ENCODE measurements at regions not wholly inside any gene's neighbourhood (a gene's known extent, or its start where the extent isn't known, plus 50 kb on each side); places are given as distances from the start of the nearest gene placed in this dataset.

- Histone ChIP-seq H3K27me3 (no peaks in the 10 kb centered on the region), H3K4me3 (no peak overlapping the region), H3K4me1 (no peaks in the 10 kb centered on the region), H3K36me3 (no peaks in the 10 kb centered on the region), H3K27ac (no peak overlapping the region), H3K9me3 (peaks cover 0 to 3% (median 0%) of the 10 kb centered on the region in 4 donors)
- no peak for TF ChIP-seq EP300 (IDR thresholded peaks at IDR 0.05)
- no peak for TF ChIP-seq POLR2A (IDR thresholded peaks at IDR 0.05)
- TF ChIP-seq CTCF (IDR thresholded peaks at IDR 0.05): no peak
- no peak for DNase-seq (ENCODE audit: low spot score in 2 of 2)
Observed at GRCh38 chr13:60772726-60773125, 375.7 kb downstream of the TDRD3 start.

- 39 to 45% methylated on average over 5 of the region's 5 CpGs for WGBS, 2 donors
- Histone ChIP-seq H3K4me3 (no peak overlapping the region), H3K36me3 (no peaks in the 10 kb centered on the region), H3K27ac (no peak overlapping the region), H3K9me3 (no peaks in the 10 kb centered on the region), H3K27me3 (no peaks in the 10 kb centered on the region), H3K4me1 (no peaks in the 10 kb centered on the region)
- no peak for TF ChIP-seq POLR2A (IDR thresholded peaks at IDR 0.05)
- no peak for TF ChIP-seq CTCF (IDR thresholded peaks at IDR 0.05)
- TF ChIP-seq EP300 (IDR thresholded peaks at IDR 0.05): no peak
- no peak for DNase-seq (ENCODE audit: low spot score in 2 of 2)
Observed at GRCh38 chr13:60765700-60766411, 368.8 kb downstream of the TDRD3 start.

GRCh38 chr13:60759499-60759898 is 362.5 kb downstream of the TDRD3 start:
- Histone ChIP-seq H3K36me3 (no peaks in the 10 kb centered on the region), H3K9me3 (no peaks in the 10 kb centered on the region), H3K27me3 (no peaks in the 10 kb centered on the region), H3K27ac (no peak overlapping the region), H3K4me3 (no peak overlapping the region), H3K4me1 (no peaks in the 10 kb centered on the region)
- no peak for DNase-seq (ENCODE audit: low spot score in 2 of 2)
- 8 to 10% methylated on average over 9 of the region's 9 CpGs for WGBS, 2 donors
- TF ChIP-seq CTCF (IDR thresholded peaks at IDR 0.05) (no peak), EP300 (IDR thresholded peaks at IDR 0.05) (no peak), POLR2A (IDR thresholded peaks at IDR 0.05) (no peak)

- H3K4me1 ChIP-seq: no peaks in the 10 kb centered on the region
- no peak for DNase-seq (ENCODE audit: low spot score in 2 of 2)
- H3K36me3 ChIP-seq: no peaks in the 10 kb centered on the region
- no peak overlapping the region for H3K4me3 ChIP-seq
- no peaks in the 10 kb centered on the region for H3K9me3 ChIP-seq
- no peak overlapping the region for H3K27ac ChIP-seq
- TF ChIP-seq POLR2A (IDR thresholded peaks at IDR 0.05) (no peak), EP300 (IDR thresholded peaks at IDR 0.05) (no peak)
- 81 to 82% methylated on average over 1 of the region's 1 CpG for WGBS, 2 donors
- no peaks in the 10 kb centered on the region for H3K27me3 ChIP-seq
Observed at GRCh38 chr13:60758637-60759036, 361.6 kb downstream of the TDRD3 start.

DNA sequence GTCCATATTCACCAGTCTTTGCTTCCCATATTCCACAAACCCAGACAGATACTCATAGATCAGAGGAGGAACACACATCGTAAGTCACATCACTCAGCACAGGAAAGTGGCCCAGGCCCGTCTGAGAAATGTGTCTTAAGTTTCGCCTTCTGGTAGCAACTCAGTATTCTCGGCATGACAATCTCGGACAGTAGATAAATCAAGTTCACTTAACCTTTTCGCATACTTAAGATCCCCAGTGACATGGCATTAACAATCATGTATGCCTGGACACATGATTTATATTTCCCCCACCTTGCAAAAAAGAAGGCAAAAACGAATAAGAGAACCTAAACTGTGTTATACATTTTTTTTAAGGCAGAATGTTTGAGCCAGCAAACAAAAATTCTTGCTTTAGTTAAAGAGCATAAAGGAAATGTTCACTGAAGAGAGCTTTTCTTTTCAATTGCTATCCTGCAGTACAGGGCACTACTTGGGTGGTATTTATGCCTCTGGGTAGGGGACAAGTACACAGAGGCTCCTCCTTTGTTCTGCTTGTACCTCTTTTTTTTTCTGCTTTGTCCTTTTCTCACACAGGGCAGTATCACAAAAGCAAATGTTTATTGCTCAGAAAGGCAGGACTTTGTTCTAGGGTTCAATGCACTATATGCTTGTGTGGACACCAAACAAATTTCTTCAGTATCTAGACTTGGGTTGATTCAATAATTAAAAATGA is 360.6 kb downstream of the TDRD3 start:
- no peak for DNase-seq (ENCODE audit: low spot score in 2 of 2)
- WGBS, 2 donors: 51 to 66% methylated on average over 7 of the region's 7 CpGs
- no peak overlapping the region for H3K4me3 ChIP-seq

More for the DNA sequence above, 360.6 kb downstream of the TDRD3 start:
- no peaks in the 10 kb centered on the region for H3K9me3 ChIP-seq
- TF ChIP-seq CTCF (IDR thresholded peaks at IDR 0.05): no peak
- no peak for TF ChIP-seq POLR2A (IDR thresholded peaks at IDR 0.05)
- TF ChIP-seq EP300 (IDR thresholded peaks at IDR 0.05): no peak
- H3K4me1 ChIP-seq: no peaks in the 10 kb centered on the region
- no peak overlapping the region for H3K27ac ChIP-seq
- no peaks in the 10 kb centered on the region for H3K36me3 ChIP-seq
- no peaks in the 10 kb centered on the region for H3K27me3 ChIP-seq

Data from tibial nerve (tissue), 4 donors.